HL-60 (cell line): ENCODE measurements at regions not wholly inside any gene's neighbourhood (a gene's known extent, or its start where the extent isn't known, plus 50 kb on each side); places are given as distances from the start of the nearest gene placed in this dataset.

Experiments
- DNase-seq, 2 experiments: peaks; one replicate each; pipeline ENCODE4 v3.0.0-alpha.2; 2010 to 2020; ENCODE audit warnings: low read depth in 1 of 2, low spot score in 1 of 2
- H3K27ac ChIP-seq: fragments of 250-450 bp; sonication (Bioruptor Pico); replicated peaks from 2 replicates; pipeline ENCODE4 v1.5.1; 2020; ENCODE audit warnings: mild to moderate bottlenecking, moderate library complexity
- H3K27me3 ChIP-seq: fragments of 250-450 bp; sonication (Bioruptor Pico); 2 replicates; pipeline ENCODE4 v1.5.1; 2021; ENCODE audit warnings: mild to moderate bottlenecking, moderate library complexity; ENCODE audit not compliant: insufficient read depth, poor library complexity, severe bottlenecking
- H3K4me3 ChIP-seq: replicated peaks from 2 replicates; pipeline ENCODE4 v1.5.1; 2011; ENCODE audit warnings: mild to moderate bottlenecking, control low read depth, low read length; ENCODE audit not compliant: insufficient read depth
- GABPA ChIP-seq: IDR thresholded peaks from 2 replicates; pipeline ENCODE4 v1.6.1; 2012; ENCODE audit warnings: low read depth
- POLR2AphosphoS5 ChIP-seq: IDR thresholded peaks from 2 replicates; pipeline ENCODE4 v1.6.1; 2012; ENCODE audit warnings: low read depth
- SPI1 ChIP-seq: IDR thresholded peaks from 2 replicates; pipeline ENCODE4 v1.6.1; 2012; ENCODE audit warnings: low read depth, mild to moderate bottlenecking, borderline replicate concordance
- TF ChIP-seq, protein P1 (sequence below): IDR thresholded peaks from 2 replicates; pipeline ENCODE4 v1.6.1; 2012; ENCODE audit warnings: low read depth; ENCODE audit not compliant: insufficient replicate concordance
- TF ChIP-seq, protein P2 (sequence below): IDR thresholded peaks from one replicate; pipeline ENCODE4 v1.5.1; 2011; ENCODE audit warnings: low read length, control low read depth, inconsistent platforms; ENCODE audit not compliant: insufficient read depth

DNA sequence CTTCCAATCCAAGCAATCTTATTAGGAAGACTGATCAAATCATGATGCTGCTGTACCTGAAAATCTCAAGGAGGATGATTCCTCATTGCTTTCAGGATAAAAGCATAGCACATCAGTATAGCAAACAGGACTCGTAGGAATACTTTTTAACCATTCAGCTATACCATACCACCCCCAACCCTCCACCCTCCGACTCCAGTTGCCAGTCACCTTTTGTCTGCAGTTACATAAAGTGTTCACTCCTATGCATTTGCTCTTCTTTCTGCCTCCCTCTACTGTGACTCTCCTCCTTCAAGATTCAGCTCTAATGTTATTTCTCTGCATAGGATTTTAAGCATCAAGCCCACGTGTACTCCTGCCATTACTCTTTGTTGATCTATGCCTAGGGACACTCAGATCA lies 124.7 kb upstream of the KCNQ5 start:
- no peak for TF ChIP-seq POLR2AphosphoS5
- Histone ChIP-seq H3K27me3 (peaks cover 3% of the 10 kb centered on the region), H3K4me3 (no peak overlapping the region), H3K27ac (no peak overlapping the region)
- DNase-seq, result no peak

- TF ChIP-seq, protein P1, sequence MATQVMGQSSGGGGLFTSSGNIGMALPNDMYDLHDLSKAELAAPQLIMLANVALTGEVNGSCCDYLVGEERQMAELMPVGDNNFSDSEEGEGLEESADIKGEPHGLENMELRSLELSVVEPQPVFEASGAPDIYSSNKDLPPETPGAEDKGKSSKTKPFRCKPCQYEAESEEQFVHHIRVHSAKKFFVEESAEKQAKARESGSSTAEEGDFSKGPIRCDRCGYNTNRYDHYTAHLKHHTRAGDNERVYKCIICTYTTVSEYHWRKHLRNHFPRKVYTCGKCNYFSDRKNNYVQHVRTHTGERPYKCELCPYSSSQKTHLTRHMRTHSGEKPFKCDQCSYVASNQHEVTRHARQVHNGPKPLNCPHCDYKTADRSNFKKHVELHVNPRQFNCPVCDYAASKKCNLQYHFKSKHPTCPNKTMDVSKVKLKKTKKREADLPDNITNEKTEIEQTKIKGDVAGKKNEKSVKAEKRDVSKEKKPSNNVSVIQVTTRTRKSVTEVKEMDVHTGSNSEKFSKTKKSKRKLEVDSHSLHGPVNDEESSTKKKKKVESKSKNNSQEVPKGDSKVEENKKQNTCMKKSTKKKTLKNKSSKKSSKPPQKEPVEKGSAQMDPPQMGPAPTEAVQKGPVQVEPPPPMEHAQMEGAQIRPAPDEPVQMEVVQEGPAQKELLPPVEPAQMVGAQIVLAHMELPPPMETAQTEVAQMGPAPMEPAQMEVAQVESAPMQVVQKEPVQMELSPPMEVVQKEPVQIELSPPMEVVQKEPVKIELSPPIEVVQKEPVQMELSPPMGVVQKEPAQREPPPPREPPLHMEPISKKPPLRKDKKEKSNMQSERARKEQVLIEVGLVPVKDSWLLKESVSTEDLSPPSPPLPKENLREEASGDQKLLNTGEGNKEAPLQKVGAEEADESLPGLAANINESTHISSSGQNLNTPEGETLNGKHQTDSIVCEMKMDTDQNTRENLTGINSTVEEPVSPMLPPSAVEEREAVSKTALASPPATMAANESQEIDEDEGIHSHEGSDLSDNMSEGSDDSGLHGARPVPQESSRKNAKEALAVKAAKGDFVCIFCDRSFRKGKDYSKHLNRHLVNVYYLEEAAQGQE, result no peak
- TF ChIP-seq GABPA (no peak), POLR2AphosphoS5 (no peak), SPI1 (no peak)
- TF ChIP-seq, protein P2, sequence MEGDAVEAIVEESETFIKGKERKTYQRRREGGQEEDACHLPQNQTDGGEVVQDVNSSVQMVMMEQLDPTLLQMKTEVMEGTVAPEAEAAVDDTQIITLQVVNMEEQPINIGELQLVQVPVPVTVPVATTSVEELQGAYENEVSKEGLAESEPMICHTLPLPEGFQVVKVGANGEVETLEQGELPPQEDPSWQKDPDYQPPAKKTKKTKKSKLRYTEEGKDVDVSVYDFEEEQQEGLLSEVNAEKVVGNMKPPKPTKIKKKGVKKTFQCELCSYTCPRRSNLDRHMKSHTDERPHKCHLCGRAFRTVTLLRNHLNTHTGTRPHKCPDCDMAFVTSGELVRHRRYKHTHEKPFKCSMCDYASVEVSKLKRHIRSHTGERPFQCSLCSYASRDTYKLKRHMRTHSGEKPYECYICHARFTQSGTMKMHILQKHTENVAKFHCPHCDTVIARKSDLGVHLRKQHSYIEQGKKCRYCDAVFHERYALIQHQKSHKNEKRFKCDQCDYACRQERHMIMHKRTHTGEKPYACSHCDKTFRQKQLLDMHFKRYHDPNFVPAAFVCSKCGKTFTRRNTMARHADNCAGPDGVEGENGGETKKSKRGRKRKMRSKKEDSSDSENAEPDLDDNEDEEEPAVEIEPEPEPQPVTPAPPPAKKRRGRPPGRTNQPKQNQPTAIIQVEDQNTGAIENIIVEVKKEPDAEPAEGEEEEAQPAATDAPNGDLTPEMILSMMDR, result no peak
- Histone ChIP-seq H3K27ac (no peak overlapping the region), H3K4me3 (no peak overlapping the region), H3K27me3 (peaks cover 5% of the 10 kb centered on the region)
- DNase-seq, result no peak
Observed at GRCh38 chr6:72500669-72501068, 121.2 kb upstream of the KCNQ5 start.

- Histone ChIP-seq H3K27me3 (peaks cover 9% of the 10 kb centered on the region), H3K4me3 (no peak overlapping the region), H3K27ac (no peak overlapping the region)
- TF ChIP-seq SPI1, result no peak
- TF ChIP-seq, protein P1, result no peak
- no peak for DNase-seq
Observed at GRCh38 chr6:72504406-72504805, 117.5 kb upstream of the KCNQ5 start.

- Histone ChIP-seq H3K4me3 (no peak overlapping the region), H3K27ac (no peak overlapping the region), H3K27me3 (peaks cover 12% of the 10 kb centered on the region)
- no peak for TF ChIP-seq GABPA
- no peak for TF ChIP-seq POLR2AphosphoS5
- TF ChIP-seq SPI1, result no peak
- TF ChIP-seq, protein P2, result no peak
- TF ChIP-seq, protein P1, result no peak
- no peak for DNase-seq
Observed at GRCh38 chr6:72505446-72505845, 116.4 kb upstream of the KCNQ5 start.
